ENCODE measurements at regions not wholly inside any gene's neighbourhood (a gene's known extent, or its start where the extent isn't known, plus 50 kb on each side); places are given as distances from the start of the nearest gene placed in this dataset.
A peak's percentile ranks its signal among the peaks of the same experiment; 100 is the strongest.

GRCh38 chr4:180828455-180829018 is 1414.7 kb upstream of the TENM3 start:
- peak in 6 of 7 experiments; percentile 25 to 45 (median 33) for TF ChIP-seq CTCF (IDR thresholded peaks at IDR 0.05)
- no peak for TF ChIP-seq POLR2A (IDR thresholded peaks at IDR 0.05)
- H3K27me3 ChIP-seq = no peaks in the 10 kb centered on the region
- 0 to 5% methylated on average over 2 of the region's 2 CpGs for WGBS, 2 donors
- H3K27ac ChIP-seq = no peak overlapping the region
- H3K4me1 ChIP-seq = no peaks in the 10 kb centered on the region
- no peak overlapping the region for H3K4me3 ChIP-seq
- no peaks in the 10 kb centered on the region for H3K36me3 ChIP-seq (replicated peaks in 1 of 2; ENCODE audit: insufficient read depth in 1 of 2, low read depth in 2 of 2)
- H3K9me3 ChIP-seq = no peaks in the 10 kb centered on the region
- intact Hi-C loops (cut with DNase I) = no loop called here
- ATAC-seq = no peak
- DNase-seq = peak in 2 of 4 donors; percentile 5 to 9

- H3K9me3 ChIP-seq = no peaks in the 10 kb centered on the region
- TF ChIP-seq POLR2A (IDR thresholded peaks at IDR 0.05) = no peak
- TF ChIP-seq CTCF (IDR thresholded peaks at IDR 0.05) = no peak
- no peak overlapping the region for H3K4me3 ChIP-seq
- intact Hi-C loops (cut with DNase I) = no loop called here
- 26 to 38% methylated on average over 3 of the region's 3 CpGs for whole genome bisulfite sequencing, 2 donors
- H3K4me1 ChIP-seq = no peaks in the 10 kb centered on the region
- no peaks in the 10 kb centered on the region for H3K36me3 ChIP-seq (replicated peaks in 1 of 2; ENCODE audit: insufficient read depth in 1 of 2, low read depth in 2 of 2)
- H3K27ac ChIP-seq = no peak overlapping the region
- ATAC-seq (no peak), DNase-seq (no peak)
- H3K27me3 ChIP-seq = no peaks in the 10 kb centered on the region
These were observed 1411.1 kb upstream of the TENM3 start for GRCh38 chr4:180832073-180832472.

DNA sequence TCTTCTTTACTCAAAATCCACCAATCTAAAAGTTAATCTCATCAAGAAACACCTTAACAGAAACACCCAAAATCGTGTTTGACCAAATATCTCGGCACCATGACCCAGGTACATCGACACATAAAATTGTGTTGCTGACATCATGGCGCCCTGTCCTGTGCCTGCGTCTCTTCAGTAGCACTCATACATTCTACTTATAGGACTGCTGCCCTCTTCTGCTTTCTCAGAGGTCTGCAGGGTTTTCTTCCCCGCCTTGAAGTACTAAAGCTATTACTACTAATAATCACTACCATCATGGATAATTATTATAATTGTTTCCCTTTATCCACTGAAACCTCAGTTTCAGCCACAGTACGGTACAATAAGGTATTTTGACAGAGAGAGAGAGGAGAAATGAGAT is 1403.1 kb upstream of the TENM3 start:
- no peak for TF ChIP-seq POLR2A (IDR thresholded peaks at IDR 0.05)
- H3K27me3 ChIP-seq = no peaks in the 10 kb centered on the region
- no peak for DNase-seq
- H3K9me3 ChIP-seq = no peaks in the 10 kb centered on the region
- no peak overlapping the region for H3K27ac ChIP-seq
- no peak for ATAC-seq
- intact Hi-C loops (cut with DNase I) = no loop called here
- H3K4me3 ChIP-seq = no peak overlapping the region
- WGBS, 2 donors = 57 to 58% methylated on average over 7 of the region's 7 CpGs
- H3K36me3 ChIP-seq (replicated peaks in 1 of 2; ENCODE audit: insufficient read depth in 1 of 2, low read depth in 2 of 2) = no peaks in the 10 kb centered on the region
- no peaks in the 10 kb centered on the region for H3K4me1 ChIP-seq

DNA sequence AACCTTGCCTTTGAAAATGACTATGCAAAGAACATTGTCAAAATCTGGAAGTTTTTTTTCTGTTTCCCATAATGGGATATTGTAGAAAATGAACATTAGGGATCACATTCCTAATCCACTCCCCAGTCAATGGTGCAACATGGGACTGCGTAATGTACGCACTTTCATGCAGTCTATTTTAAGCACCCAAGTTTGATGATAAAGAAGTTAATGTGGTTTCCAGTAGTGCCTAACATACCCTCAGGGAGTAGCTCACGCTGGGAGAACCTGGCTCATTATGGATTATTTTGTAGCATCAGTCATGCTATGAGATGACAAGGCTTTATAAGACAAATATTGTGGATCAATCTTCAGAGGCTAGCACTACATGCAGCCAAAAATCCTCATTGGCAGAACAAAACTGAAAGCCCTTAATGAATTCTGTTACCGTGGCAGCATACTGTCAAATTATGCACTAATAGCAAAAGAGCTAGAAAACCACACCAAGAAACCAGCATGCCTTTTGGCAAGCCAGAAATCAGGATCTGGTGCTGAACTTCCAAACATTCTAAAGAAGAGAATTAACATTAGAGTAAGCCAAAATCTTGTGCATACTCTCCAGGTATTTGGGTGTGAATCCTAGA is 1392.8 kb upstream of the TENM3 start:
- TF ChIP-seq POLR2A (IDR thresholded peaks at IDR 0.05) = no peak
- no peak for TF ChIP-seq CTCF (IDR thresholded peaks at IDR 0.05)
- H3K4me3 ChIP-seq = no peak overlapping the region
- DNase-seq (no peak), ATAC-seq (no peak)
- no peaks in the 10 kb centered on the region for H3K4me1 ChIP-seq
- no peaks in the 10 kb centered on the region for H3K27me3 ChIP-seq
- H3K36me3 ChIP-seq (replicated peaks in 1 of 2; ENCODE audit: insufficient read depth in 1 of 2, low read depth in 2 of 2) = no peaks in the 10 kb centered on the region
- WGBS, 2 donors = 55 to 63% methylated on average over 4 of the region's 4 CpGs
- intact Hi-C loops (cut with DNase I) = no loop called here
- no peak overlapping the region for H3K27ac ChIP-seq
- no peaks in the 10 kb centered on the region for H3K9me3 ChIP-seq

- no peak for TF ChIP-seq CTCF (IDR thresholded peaks at IDR 0.05)
- no peak for TF ChIP-seq POLR2A (IDR thresholded peaks at IDR 0.05)
- Histone ChIP-seq H3K4me3 (no peak overlapping the region), H3K27me3 (no peaks in the 10 kb centered on the region), H3K27ac (no peak overlapping the region), H3K9me3 (no peaks in the 10 kb centered on the region), H3K36me3 (replicated peaks in 1 of 2; ENCODE audit: insufficient read depth in 1 of 2, low read depth in 2 of 2) (no peaks in the 10 kb centered on the region), H3K4me1 (no peaks in the 10 kb centered on the region)
- 61 to 63% methylated on average over 6 of the region's 6 CpGs for WGBS, 2 donors
- ATAC-seq (no peak), DNase-seq (no peak)
- intact Hi-C loops (cut with DNase I) = no loop called here
These were observed 1390.5 kb upstream of the TENM3 start for GRCh38 chr4:180852738-180853137.
